ENCODE measurements at regions not wholly inside any gene's neighbourhood (a gene's known extent, or its start where the extent isn't known, plus 50 kb on each side); places are given as distances from the start of the nearest gene placed in this dataset.

DNA sequence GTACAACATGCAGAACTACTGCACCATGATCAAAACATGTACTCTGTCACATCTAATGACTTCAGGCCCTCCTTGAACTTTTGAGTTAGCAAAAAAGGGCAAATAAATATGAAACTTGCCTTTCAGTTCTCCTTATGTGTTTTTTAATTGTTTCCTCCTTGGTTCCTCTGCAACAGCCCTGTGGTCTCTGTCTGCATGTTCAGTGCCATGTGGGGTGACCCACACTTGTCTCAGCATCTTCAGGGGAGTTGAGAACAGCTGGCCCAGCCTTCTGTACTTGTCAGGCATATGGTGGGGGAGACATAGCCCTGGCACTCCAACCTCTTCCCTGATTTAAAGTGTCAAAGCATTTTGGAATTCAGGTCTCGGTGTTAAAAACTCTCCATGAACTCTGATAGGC lies 188.0 kb upstream of the PGRMC2 start:
- DNase-seq = no peak

DNA sequence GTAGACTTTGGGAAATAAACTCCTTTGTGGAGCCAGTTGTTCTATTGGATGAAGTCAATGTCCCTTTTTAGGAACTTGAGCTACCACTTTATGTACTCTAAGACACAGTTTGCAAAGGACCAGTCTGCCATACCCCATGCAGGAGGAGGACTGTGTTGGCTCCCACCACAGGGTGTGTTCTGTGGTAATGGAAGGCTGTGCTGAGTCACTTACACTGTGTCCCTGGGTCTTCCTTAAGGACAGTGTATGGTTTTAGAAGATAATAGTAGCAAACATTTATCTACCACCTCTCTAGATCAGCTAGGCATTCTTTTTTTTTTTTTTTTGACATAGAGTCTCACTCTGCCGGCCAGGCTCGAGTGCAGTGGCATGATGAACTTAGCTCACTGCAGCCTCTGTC lies 184.0 kb upstream of the PGRMC2 start:
- DNase-seq = no peak

DNA sequence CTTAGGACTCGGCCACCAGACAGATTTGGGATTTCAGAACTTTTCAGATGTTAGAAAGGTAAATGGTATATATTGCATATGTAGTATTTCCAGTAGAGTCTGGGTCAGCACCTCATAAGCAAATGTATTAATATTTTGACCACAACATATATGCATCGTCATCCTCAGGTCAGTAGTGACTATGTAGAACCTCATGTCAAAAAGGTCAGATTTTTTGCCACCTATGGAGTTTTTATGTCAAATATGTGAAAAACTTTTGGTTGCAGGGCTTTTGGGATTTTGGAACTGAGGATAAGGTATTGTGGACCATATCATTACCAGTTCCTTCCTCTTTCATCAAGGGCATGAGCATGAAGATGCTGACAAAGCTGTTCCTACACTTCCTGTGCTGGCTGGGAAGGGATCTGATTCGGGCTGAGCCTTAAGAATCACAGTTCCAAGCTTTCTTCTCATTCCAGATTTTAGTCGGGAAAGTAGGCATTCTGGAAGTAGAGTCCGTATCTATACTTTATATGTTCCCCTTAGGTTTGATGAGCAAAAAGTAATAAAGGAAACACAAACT lies 183.0 kb upstream of the PGRMC2 start:
- DNase-seq = no peak

DNA sequence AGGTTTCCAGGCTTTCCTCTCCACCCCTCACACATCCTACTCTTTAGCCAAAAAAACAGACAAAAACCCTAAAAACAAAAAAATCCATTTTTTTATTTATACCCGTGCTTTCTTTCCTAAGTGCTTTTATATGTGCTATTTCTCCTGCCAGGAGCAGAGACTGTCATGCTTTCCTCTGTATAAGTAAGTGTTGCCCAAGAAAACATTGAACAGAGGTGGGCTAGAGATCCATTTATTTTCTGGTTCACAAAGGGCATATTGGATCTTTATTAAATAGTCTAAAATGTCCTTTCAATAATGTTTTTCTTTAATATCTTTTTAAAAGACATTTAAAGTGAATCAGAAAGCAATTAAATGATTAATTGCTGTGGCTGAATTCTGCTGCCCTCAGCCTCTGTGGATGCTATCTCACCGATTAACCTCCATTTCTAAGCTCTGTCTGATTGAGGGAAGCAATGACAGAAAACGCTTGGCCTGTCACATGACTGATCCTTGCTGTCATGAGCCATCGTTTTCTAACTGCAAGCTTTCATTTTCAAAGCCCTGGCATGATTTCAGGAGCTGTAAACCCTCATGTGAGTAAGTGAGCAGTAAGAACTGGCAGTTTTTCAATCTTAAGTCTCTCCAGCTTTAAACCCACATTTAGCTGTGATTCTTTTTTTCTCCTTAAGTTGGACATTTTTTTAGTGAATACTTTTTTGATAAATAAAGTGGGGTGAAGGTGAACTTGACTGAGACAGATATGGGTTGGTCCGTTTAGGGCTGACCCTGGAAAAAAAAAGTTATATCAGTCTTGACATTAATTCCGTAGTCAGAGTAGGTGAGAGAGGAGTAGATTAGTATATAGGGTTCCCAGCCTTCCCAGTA lies 180.7 kb upstream of the PGRMC2 start:
- DNase-seq = no peak

DNA sequence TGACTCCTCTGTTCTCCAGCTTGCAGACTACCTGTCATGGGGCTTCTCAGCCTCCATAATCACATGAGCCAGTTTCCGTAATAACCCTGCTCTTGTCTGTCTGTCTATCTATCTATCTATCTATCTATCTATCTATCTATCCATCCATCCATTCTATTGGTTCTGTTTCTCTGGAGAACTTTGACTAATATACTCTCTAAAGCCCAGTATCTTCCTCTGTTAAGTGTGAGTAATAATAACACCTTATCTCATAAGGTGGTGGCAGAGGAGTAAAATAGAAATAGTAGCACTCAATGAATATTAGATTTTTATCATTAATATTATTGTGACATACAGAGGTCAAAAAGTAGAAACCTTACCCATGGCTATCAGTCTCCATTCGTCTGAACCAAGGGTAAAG lies 177.9 kb upstream of the PGRMC2 start:
- DNase-seq = no peak

DNA sequence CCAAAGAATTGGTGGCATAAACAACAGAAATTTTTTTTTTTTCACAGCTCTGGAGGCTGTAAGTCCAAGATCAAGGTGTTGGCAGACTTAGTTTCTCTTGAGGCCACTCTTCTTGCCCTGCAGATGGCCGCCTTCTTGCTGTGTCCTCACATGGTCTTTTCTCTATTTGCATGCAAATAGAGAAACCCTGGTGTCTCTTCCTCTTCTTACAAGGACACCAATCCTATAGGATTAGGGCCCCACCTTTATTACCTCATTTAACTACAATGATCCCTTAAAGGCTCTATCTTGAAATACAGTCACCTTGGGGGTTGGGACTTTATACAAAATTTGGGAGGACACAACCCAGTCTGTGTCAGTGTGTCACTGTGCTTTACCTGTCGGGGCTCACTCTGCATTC lies 175.4 kb upstream of the PGRMC2 start:
- no peak for DNase-seq

DNA sequence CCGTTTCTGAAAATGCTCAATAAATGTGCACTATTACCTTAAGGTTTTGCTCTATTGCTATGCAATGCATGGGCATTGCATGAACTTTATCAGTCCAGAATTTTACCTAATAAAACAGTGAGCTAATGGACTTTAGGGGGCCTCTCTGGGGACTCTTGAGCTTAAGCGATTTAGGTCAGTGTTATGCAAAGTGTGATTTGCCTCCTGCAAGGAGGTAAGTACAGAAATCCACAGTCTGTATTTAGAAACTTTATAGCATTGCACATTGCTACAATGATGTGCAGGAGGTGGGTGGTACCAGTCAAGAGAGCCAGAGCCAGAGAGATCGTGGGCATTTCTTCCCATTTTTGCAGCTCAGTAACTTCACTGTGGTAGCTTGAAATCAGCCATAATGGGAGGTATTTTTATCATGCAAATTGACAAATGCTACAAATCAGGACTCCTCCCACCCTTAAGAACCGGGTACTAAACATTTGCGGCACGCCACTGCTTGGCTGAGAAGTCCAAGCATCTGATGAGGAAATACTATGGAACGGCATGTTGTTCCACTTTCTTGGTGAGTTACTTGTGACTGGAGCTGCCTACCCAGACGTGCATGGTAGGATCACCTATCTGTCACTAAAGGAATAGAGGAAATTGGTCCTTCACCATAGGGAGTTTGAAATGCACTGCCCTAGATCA lies 174.6 kb upstream of the PGRMC2 start:
- DNase-seq = no peak

DNA sequence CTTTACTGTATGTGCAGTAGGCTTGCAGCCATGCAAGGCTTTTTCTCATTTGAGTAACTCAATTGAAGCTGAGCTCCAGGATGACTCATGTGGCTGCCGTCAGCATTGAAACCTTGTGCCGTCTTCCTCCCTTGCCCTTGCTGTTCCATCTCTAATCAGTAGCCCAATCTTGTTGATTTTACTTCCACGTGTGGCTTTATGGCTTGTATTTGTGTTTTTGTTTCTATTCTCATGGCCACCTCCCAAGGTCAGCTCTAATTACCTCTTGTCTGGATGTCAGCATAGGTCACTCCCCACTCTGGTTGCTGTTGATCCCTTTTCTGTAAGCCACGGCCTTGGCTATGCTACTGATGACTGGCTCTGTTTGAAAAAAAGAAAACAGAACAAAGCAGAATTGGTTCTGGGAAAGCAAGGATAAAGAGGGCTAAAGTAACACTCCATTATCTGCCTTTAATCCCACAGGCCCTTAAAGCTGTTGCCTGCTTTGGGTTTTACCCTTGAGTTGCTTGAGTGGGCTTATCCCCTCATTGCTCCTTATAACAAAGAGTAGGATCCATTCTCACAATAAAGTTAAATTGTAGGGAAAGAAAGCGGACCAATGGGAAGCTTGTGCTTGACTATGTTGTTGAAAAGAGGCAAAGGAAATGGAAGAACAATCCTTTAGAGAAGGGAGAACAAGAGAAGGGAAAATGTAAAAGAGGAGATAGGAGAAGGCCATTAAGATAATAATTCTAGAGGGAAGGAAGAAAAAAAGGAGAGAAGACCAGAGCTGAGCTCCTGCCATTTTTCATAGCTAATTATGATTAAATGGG lies 173.9 kb upstream of the PGRMC2 start:
- DNase-seq = no peak

DNA sequence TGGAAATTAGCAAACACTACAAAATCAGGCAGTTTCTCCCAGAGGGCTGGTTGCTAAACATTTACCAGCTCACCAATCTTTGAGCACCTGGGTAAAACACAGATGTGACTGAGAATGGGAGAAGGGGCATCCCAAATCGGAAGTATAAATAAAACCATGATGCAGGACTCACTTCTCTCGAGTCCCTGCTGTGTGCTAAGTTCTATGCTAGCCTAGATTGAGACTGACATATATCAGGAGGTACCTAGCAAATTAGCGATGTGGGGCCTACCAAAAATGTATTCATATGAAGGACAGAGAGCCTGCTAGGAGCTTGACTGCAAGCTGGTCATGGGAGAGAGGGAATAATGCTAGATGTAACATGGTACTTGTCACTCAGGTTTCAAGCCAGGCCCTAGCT lies 171.9 kb upstream of the PGRMC2 start:
- DNase-seq = no peak

DNA sequence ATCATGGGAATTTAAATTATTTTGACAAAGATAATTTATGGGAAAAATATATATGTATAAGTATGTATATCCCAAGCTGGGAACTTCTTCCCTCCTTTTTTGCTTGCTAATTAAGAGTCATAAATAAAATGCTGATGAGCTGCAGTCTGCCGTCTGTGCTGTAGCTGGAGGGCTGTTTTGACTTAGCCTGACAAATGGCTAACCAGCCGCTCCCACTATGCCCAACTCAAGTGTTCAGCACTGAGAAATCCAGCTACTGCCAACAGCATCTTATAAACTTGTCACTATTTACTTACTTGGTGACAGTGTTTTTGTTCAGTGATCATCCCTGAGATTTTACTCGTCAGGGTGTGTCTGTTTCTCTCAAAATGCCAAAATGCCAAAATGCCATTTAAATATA lies 171.2 kb upstream of the PGRMC2 start:
- no peak for DNase-seq

DNA sequence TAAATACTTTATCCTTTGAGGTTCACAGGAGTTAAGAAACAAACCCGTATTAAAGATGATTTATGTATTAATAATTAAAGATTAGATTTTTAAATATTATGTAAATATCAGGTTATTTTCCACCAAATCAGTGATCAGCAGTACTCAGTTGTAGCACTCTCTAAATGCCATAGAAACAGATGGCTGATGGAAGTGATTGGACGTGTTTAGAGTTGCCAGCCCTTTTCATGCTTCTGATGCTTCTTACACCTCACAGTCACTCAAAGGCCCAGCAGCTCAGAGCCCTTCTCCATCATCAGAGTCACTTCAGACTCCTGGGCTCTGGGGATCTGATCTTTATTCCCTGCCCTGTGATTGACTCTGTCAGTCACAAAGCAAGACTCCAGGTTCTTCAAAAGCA lies 170.1 kb upstream of the PGRMC2 start:
- DNase-seq = no peak

DNA sequence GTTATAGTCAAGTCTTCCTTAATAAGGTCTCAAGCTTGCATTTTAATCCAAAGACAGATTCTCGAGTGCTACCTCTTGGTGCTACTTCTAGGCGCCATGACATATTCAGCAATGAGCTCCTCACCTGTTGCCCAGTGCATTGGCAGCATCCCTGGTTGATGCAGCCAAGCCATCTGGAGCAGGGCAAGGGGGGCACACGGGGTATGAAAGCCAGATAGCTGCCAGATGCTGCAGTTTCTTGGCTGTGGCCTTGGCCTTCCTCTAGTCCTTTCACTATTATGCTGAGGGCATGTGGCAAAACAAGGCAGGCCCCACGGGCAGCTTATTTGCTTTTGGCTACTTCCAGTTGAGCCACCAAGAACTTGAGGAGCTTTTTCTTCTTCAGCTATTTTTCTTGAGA lies 168.6 kb upstream of the PGRMC2 start:
- DNase-seq = no peak

DNA sequence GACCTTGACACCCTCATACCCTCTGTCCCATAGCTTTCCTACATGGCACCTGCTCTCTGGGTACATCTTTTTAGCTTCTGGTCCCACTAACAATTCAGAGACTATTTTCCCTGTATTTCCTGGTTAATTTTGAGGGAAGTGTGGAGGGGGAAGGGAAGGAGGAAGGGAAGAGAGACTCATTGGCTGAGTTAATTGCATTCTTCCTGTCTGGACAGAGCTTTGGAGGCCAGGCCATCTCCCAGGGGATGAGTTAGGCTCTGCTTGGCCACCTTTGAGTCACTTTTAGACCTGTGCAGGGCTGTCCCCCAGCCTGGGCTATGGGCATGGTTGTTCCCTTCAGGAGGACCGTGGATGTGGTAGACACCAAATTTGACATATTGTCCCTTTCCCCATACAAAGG lies 167.9 kb upstream of the PGRMC2 start:
- DNase-seq = no peak

DNA sequence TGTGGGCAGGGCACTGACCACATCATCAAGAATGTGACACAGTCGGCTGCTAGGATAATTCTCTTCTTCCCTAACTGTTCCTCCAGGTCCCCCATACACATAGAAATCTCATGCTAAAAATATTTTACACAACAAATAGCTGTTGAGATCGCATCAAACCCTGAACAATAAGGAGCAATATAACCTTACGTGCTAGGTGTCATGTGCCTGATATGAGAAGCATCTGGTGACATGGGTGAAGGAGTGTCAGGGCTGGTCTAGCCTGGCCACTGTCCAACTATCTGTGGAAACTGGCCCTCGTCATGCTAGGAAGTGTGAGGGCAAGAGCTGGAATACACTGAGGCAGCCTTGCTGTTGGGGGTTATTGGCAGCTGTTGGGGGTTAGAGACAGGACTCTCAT lies 167.3 kb upstream of the PGRMC2 start:
- no peak for DNase-seq

DNA sequence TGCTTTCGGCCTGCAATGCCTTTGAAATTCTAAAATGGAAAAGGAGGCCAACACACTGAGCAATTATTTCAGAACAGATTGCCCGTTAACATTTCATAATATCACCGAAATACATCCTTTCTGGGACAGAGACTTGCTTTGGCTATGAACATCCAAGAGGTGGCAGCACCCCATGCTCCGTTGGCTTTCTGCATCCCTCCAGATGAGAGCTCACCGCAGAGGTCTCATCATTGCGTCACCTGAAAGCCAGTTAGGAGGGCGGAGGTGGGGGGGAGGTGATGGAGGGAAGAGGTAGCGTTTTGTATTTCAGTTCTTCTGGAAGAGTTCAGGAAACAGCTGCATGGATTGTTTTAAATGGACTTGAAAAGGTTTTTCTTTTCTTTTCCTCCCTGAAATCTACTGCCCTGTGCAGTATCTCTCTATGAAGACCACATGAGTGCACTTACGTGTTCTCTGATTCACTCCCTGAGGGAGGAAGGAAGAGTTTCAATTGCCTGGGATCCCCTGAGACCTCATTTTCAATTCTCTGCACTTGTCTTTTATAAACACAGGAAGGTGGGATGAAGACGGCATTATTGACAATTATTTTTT lies 166.8 kb upstream of the PGRMC2 start:
- peak; percentile 58 to 79 for DNase-seq

DNA sequence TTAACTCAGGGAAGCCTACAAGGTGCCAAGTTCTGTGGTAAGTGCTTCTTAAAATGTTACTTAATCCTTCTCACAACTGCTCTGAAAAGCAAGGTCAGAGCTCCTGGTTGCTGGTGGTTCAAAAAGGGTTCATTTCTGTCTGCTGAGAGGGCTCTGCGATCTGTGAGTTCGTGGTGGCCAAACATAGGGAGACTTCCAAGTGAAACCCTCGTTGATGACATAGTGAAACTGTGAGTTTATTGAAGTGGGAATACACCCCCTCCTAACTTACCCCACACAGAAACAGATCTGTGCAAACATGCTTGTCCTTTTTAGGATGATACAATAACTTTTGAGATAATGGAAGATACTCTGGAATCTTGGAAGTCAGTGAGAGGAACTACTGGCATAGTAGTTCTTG lies 164.8 kb upstream of the PGRMC2 start:
- DNase-seq = no peak

DNA sequence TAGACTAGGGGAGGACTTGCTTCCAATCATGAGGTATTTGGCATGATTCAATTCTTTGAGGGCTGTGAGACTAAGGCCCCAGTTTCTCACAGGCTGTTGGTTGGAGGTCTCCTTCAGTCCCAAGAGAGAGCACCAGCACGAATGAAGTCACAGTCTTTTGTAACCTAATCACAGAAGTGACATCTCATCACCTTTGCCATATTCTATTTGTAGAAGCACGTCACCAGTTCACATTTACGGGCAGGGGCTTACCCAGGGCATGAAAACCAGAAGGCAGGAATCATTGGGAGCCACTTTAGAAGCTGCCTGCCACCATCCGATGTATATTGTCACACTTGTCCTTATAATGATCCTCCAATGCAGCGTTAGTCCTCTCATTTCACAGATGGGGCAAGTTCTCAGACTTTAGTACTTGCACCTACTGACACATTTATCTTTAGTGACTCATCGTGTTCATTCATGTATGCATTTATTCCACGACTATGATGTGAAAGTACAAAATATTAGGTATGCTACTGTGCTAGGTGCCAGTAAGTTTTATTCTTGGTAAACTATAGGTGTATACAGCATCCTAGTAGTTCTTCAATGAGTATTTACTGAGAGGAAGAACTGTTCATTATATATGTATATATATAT lies 163.8 kb upstream of the PGRMC2 start:
- DNase-seq = no peak

DNA sequence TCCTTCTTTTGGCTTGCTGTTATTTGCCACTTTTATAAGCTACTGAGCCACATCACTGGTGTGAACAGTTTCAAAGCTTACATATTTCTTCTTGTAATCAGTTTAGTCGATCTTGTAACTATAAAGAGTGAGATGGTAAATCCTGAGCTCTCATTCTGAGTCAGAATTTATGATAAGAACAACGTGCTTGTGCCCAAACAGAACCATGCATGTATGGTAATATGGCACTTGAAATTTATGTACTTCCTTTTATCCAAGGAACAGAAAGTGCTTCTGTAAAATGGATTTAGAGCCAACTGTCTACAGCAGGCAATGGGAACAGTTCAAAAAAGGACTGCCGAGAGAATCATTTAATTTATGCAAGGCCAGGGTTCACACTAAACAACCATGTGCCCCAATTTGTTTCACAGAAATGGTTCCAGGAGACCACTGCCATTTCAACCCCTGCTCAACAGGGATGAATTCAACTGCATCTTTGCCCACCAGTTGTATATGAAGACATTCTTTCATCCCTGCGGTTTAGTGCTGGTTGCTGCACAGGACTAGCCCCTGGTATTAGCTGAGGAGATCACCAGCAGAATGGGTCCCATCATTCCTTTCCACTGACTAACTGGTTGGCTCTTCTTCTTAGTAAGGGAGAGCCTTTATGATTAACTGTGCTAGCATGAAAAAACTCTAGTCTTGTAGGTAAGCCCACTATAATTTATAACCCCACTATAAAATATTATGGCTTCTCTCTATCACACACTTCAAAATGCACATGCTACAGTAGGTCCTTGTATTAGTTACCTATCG lies 162.9 kb upstream of the PGRMC2 start:
- no peak for DNase-seq

DNA sequence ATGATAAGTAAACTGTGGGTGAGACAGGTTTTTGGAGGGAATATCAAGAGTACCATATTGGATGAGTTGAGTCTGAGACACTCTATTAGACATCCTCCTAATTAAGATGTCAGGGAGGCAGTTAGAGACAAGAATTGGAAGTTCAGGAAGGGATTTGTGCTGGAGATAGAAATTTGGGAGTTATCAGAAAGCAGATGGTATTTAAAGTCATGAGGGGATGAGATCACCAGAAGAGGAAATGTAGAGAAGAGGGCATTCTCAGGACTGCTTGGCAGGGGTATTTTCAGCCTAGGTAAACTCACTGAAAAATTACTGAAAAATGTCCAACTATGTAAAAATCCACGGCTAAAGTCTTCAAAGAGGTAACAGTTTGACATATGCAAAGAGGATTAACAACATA lies 161.6 kb upstream of the PGRMC2 start:
- no peak for DNase-seq

DNA sequence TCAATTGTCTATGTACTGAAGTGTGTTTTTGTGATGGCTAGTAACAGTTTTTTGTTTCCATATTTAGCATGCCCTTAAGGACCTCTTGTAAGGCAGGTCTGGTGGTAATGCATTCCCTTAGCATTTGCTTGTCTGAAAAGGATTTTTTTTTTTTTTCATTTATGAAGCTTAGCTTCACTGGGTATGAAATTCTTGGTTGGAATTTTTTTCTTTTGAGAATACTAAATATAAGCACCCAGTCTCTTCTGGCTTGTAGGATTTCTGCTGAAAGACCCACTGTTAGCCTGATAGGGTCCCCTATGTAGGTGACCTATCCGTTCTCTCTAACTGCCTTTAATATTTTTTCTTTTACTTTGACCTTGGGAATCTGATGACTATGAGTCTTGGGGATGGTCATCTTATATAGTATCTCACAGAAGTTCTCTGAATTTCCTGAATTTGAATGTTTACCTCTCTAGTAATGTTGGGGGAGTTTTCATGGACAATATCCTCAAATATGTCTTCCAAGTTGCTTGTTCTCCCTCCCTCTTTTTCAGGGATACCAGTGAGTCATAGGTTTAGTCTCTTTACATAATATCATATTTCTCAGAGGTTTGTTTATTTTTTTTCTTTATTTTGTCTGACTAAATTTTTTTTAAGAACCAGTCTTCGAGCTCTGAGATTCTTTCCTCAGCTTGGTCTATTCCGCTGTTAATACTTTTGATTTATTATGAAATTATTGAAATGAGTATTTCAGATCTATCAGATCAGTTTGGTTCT lies 157.1 kb upstream of the PGRMC2 start:
- no peak for DNase-seq

DNA sequence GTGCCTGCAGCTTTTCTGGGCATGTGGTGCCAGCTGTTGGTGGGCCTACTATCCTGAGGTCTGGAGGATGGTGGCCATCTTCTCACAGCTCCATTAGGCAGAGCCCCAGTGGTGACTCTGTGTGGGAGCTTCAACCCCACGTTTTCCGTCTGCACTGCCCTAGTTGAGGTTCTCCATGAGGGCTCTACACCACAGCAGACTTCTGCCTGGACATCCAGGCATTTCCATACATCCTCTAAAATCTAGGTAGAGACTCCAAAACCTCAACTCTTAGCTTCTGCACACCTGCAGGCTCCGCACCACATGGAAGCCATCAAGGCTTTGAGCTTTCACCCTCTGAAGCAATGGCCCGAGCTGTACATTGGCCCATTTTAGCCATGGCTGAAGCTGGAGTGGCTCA lies 153.3 kb upstream of the PGRMC2 start:
- no peak for DNase-seq
